Stimulated activated CD8-positive, alpha-beta memory T cell treated with anti-CD3 and anti-CD28 coated beads, Interleukin-12 subunit alpha, Interleukin-12 subunit beta, amount 100 ng/mL, for 1 hour (primary cell): ENCODE measurements at regions not wholly inside any gene's neighbourhood (a gene's known extent, or its start where the extent isn't known, plus 50 kb on each side); places are given as distances from the start of the nearest gene placed in this dataset.

Experiments
- DNase-seq: peaks from one replicate; pipeline ENCODE4 v3.0.0-alpha.2; 2020; ENCODE audit warnings: low read depth

DNA sequence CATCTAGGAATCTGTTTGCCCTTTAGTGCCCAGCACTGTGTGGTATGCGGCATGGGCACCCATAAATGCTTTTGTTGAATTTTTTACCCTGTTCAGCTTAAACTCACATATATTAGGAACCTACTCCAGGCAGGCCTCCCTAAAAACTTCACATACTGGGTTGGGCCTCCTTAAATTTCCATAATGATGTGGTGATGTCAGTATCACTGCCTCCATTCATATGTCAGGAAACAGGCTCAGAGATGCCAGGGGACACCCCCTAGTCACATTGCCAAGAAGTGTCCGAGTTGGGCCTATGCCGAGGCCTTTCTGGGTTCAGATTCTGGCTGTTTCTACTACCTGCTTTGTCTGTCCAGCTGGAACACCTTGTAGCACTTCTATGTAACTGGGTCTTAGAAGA is 55.7 kb upstream of the RUNX3 start:
- DNase-seq = no peak

DNA sequence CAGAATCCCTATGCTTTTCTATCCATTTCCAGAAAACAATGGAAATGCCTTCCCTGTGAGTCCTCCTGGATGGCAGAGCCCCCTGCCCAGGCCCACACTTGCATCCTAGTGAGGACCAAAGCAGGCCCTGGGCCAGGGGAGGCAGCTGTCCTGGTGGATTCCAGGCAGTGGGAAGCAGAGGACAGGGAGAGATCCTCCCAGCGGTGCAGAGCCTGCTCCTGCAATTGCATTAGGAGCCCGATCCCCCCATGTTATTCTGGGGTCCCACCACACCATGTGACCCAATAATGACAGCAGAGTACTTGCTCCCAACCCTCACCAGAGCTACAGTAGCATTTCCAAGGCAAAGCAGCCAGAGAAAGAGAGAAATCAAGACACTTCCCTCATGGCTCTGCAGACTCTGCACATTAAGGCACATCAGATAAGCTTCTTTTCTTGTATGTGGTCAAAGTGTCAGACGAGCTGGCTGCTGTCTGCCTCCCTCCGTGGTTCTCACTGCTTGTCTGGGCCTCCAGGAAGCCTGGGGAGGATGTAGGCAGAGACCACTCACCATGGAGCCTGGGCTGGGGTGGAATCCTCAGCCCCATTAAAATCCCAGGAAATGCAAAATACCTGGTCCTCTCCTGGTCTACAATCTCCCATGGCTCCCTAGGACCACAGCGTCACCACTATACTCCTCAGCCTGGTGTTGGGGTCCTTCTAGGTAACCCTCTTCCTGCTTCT is 54.9 kb upstream of the RUNX3 start:
- no peak for DNase-seq

GRCh38 chr1:24984300-24984699 is 54.2 kb upstream of the RUNX3 start:
- DNase-seq = no peak

DNA sequence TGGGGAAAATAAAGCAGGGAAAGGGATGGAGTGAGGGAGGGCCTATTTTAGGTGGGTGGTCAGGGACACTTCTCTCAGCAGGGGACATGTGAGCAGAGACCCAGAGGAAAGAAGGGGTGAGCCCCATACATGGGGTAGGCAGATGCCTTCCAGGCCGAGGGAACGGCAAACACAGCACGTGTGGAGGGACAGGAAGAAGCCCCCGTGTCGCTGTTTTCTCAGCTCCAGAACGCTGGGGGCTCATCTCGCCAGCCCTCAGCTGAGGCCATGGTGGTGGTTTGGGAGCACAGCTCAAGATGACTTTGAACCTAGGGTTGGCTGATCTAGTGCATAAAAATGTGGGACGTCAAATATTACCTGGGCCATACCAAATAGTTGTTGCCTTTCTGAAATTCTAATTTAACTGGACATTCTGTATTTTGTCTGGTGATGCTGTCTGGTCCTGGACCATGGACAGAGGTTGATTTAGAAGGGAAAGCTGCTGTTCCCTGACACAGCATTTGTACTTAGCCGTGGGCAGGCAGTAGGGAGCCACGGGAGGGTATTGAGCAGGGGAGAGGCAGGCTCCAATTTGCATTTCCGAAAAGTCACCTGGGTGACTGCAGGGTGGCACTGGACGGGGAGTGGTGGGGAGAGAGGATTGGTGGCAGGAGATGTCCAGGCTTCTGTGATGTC is 53.1 kb upstream of the RUNX3 start:
- no peak for DNase-seq

GRCh38 chr1:24981631-24982005 is 51.5 kb upstream of the RUNX3 start:
- DNase-seq = peak; percentile 41

DNA sequence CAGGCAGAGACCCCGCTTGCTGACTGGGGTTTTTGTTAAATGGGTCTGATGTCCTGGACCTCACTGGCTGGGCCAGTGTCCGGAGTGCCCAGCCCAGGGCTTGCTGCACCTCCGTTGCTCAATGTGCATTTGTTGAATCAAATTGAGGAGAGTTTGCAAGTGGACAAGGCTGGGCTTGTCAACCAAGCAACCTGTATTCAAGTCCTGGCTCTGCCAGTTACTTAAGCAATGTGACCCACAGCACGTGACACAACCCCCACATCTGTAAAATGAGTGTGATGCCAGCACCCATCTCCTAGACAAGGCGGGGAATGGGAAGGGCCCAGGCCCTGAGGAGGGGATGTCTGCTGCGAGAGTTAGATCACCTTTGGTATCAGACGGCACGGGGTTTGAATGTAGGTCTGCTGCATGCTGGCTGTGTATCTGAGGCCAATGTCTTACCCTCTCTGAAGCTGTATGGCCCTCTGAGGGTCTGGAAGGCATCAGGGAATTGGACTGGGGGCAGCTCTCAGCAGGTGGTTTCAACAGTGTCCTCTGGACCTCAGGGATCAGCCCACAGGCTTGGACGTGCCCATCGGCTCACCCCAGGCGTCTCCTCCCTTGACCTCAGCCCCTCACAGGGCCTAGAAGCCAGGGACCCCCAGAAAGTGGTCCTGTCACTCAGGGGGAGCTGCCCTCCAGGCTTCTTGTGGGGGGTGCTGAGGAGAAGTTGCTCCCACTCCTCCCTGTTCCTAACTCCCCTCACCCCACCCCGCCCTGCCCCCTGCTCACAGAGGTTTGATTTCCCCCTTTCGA is 51.0 kb upstream of the RUNX3 start:
- no peak for DNase-seq
